ENCODE measurements at regions not wholly inside any gene's neighbourhood (a gene's known extent, or its start where the extent isn't known, plus 50 kb on each side); places are given as distances from the start of the nearest gene placed in this dataset.
"Not testable (repeated sequence)": the region's sequence is repeated elsewhere in the genome, so short reads cannot be mapped to it uniquely, and the experiment has no call there.

DNA sequence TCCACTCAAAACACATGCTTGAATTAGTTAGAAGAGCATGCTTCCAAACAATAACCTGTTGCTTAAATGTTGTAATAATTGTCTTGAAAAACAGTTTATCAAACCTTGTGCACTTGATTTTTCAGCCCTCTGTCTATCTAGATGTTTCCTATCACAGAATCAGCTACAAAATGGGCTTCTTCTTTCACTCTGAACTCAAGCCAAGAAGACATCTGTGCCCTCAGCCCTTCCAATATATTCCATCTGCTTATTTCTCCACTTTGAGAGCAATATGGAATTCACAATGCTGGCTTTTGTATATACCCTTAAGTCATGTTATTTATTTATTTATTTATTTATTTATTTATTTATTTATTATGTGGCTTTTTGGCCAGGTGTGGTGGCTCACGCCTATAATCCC lies 234.2 kb downstream of the TOX3 start:
- TF ChIP-seq, protein P1, sequence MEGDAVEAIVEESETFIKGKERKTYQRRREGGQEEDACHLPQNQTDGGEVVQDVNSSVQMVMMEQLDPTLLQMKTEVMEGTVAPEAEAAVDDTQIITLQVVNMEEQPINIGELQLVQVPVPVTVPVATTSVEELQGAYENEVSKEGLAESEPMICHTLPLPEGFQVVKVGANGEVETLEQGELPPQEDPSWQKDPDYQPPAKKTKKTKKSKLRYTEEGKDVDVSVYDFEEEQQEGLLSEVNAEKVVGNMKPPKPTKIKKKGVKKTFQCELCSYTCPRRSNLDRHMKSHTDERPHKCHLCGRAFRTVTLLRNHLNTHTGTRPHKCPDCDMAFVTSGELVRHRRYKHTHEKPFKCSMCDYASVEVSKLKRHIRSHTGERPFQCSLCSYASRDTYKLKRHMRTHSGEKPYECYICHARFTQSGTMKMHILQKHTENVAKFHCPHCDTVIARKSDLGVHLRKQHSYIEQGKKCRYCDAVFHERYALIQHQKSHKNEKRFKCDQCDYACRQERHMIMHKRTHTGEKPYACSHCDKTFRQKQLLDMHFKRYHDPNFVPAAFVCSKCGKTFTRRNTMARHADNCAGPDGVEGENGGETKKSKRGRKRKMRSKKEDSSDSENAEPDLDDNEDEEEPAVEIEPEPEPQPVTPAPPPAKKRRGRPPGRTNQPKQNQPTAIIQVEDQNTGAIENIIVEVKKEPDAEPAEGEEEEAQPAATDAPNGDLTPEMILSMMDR (IDR thresholded peaks at IDR 0.05; ENCODE audit: insufficient read depth, low read depth, low read length, missing control alignments), result no peak
- no peak for DNase-seq (ENCODE audit: low read depth)
- H3K4me3 ChIP-seq (ENCODE audit: low read length), result no peak overlapping the region

DNA sequence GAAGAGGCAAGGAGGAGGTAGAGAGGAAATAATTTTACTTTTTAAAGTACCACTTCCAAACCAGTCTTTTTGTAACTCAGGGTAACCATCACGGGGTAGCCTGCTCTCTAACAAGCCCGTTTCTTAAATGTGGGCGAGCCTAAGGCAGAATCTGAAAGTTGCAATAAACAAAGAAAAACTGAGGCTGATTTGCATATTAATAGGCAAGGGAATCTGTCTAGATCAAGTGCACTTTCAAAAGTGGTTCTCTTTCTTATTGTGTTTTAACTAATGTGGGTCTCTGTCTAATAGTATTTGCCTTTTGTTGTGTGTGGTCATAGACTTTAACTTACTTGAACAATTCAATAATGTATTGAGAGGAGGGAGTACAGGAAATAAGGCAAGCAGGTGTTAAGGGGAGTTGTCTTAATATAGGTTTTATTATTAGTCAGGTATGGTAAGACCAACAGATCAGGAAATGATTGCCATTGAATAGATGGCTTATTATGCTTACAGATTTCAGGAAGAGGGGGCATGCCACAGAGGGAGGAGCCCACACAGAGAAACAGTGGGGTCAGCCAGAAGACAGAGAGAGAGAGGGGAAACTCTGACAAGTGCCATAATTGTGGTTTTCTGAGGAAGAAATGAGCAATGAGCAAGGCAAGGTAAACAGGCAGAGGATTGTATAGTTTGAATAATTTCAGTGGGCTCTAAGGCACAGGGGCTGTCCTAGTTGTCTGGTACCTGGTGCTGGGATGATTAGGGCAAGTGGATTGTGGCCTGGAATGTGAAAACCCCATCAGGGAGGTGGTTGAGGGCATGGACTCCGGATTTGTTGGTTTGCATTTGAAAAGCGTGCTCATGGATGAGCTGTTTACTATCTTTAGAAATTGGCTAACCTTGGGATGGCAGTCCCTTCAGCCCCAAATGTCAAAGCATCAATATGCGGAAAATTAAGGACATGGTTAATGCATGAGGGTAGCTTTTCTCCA lies 237.2 kb downstream of the TOX3 start:
- TF ChIP-seq, protein P1 (IDR thresholded peaks at IDR 0.05; ENCODE audit: insufficient read depth, low read depth, low read length, missing control alignments), result no peak
- no peak for DNase-seq (ENCODE audit: low read depth)
- no peak overlapping the region for H3K4me3 ChIP-seq (ENCODE audit: low read length)

DNA sequence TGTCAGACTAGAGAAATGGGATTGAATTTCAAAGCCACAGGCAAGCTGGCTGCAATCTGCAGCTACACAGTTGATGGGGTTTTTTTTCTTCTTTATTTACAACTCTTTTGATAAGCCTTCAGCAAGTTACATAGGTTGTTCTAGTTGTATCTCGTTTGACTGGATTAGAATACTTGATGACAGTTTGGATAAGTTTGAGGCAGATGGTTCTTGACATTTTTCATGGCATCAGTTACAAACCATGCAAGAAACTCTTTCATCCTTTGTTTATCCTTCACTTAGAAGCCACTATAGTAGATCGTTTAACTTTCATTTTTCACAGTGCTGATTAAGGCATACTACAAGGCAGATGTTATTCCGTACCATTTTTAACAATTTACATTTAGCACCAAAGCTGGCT lies 238.9 kb downstream of the TOX3 start:
- H3K4me3 ChIP-seq (ENCODE audit: low read length), result no peak overlapping the region
- no peak for DNase-seq (ENCODE audit: low read depth)
- TF ChIP-seq, protein P1 (IDR thresholded peaks at IDR 0.05; ENCODE audit: insufficient read depth, low read depth, low read length, missing control alignments), result no peak

DNA sequence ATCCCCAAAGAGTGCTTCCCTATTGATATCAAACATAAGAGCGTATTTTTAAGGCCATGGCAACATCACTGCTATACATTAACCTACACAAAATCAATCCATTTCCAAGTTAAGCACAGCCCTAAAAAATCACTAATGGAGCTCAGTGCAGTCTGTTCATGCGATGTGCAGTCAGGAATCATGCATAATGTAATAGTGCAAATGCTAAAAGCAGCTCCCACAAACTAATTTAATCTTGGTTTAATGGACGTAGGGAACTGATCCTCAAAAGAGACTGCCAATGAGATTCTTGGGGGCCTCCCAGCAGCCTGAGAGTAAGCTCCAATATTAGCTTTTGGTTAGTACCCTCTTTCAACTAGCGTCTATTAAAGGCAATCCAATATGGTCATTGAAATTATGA lies 245.9 kb downstream of the TOX3 start:
- TF ChIP-seq, protein P1 (IDR thresholded peaks at IDR 0.05; ENCODE audit: insufficient read depth, low read depth, low read length, missing control alignments), result no peak
- no peak for DNase-seq (ENCODE audit: low read depth)
- H3K4me3 ChIP-seq (ENCODE audit: low read length), result no peak overlapping the region

DNA sequence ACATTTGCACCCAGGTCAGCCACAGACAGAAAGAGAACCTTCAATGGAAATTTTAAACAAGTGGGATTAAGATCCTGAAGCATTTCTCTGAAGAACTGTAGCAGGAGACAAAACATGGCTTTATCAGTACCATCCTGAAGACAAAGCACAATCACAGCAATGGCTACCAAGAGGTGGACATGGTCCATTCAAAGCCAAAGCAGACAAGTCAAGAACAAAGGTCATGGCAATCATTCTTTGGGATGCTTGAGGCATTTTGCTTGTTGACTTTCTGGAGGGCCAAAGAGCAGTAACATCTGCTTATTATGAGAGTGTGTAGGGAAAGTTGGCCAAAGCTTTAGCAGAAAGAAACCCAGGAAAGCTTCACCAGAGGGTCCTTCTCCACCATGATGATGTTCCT lies 248.2 kb downstream of the TOX3 start:
- TF ChIP-seq, protein P1 (IDR thresholded peaks at IDR 0.05; ENCODE audit: insufficient read depth, low read depth, low read length, missing control alignments), result no peak
- no peak overlapping the region for H3K4me3 ChIP-seq (ENCODE audit: low read length)
- DNase-seq (ENCODE audit: low read depth), result no peak

DNA sequence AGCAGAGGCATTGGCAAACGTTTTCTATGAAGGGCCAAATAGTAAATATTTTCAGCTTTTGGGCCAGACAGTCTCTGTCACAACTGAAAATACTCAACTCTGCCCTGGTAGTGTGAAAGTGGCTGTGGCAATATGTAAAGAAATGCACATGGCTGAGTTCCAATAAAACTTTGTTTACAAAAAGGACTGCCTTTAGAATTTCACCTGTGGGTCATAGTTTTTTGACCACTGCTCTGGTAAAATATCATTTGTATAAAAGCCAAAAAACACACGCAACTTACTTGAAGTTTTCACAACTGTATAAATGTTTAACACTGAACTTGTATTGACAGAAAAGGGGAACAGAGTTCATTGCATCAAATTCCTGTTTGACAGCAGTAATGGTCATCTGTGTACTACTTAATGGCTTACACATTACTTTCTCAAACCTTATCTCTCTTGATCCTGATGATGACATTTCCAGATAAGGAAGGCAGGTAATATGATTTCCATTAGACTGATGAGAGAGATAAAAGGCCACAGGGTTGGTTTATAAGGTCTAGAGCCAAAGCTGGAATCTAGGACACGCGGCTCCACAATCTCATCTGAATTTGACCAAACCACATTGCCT lies 250.1 kb downstream of the TOX3 start:
- DNase-seq (ENCODE audit: low read depth); H3K4me3 ChIP-seq (ENCODE audit: low read length): not testable (repeated sequence)

DNA sequence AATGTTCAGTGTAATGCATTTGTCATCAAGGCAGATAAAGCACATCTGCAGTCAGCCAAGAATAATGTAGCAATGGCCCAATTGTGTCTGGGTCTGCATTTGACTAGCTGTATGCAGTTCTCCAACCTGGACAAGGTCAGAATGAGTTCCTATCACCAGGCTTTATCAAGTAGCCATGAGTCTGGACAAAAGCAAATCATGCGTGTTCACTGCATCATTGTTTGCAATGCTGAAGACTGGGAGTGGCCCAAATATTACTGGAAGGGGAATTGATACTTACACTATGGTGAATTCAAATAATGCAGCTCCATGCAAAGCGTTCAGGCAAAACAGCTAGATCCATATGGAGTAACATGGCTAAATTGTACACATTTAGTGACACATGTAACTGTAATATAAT lies 250.9 kb downstream of the TOX3 start:
- DNase-seq (ENCODE audit: low read depth), result no peak
- TF ChIP-seq, protein P1 (IDR thresholded peaks at IDR 0.05; ENCODE audit: insufficient read depth, low read depth, low read length, missing control alignments), result no peak
- H3K4me3 ChIP-seq (ENCODE audit: low read length), result no peak overlapping the region

All from epithelial cell of esophagus (primary cell).